Endothelial cell of hepatic sinusoid (primary cell): ENCODE measurements at regions not wholly inside any gene's neighbourhood (a gene's known extent, or its start where the extent isn't known, plus 50 kb on each side); places are given as distances from the start of the nearest gene placed in this dataset.

Source experiments
- in situ Hi-C: cut with HindIII; loops from 2 replicates; pipeline ENCODE4 v1.10.0; 2017; ENCODE audit warnings: low sequenced_read_pairs

DNA sequence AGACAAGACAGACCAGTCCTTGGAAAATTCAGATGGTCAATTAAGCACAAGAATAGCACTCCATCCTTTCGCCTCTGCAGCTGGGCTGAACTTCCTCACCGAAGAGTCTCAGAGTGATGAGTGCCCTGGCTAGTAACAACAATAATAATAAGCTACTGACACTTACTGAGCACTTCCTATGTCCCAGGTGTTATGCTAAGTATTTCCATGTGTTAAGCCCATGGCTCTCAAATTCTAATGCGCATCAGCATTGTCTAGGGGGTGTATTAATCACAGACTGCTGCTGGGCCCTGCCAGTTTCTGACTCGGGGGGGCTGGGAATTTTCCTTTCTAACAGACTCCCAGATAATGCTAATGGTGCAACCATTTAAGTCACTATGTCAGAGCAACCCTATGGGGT is 118.2 kb upstream of the LRFN2 start:
- in situ Hi-C loops = no loop called here

GRCh38 chr6:40701352-40702007 is 114.3 kb upstream of the LRFN2 start:
- in situ Hi-C loops = no loop called here

- in situ Hi-C loops = no loop called here
Measured at GRCh38 chr6:40700006-40700580, 112.9 kb upstream of the LRFN2 start.

DNA sequence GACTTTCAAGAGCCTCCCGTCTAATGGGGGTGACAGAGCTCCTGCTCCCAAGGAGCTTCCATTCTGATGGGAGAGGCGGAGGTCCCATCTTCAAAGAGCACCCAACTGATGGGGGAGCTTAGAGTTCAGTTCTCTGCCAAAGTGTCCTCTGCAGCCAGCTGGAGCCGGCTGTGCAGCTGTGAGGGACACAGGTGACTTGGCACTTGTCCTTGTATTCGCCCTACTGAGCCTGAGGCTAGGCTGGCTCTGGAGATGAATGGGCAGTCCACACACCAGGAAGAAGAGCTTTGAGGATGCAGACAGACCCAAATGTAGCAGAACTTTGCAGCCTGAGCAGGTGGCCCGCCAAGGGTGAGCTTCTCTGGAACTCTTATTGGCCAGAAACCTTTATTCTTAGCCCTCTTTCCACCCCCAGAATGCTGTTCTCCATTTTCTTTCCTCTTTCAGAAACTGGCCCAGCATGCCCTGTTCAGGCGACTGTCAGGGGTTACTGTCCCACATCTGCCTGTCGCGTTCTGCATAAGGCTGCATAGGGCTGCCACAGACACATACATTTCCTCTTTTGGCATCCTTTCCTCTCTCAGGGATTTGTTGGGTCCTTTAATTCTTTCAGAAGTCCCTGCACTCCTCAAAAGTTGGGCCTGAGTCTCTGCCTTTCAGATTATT is 108.7 kb upstream of the LRFN2 start:
- in situ Hi-C loops = no loop called here

GRCh38 chr6:40695114-40695513 is 108.0 kb upstream of the LRFN2 start:
- in situ Hi-C loops = no loop called here

- in situ Hi-C loops = loop anchor here (5.0 kb wide), 2 partner anchors 36 to 166 kb away; no protein-coding TSS in a partner anchor
Measured at GRCh38 chr6:40693768-40694167, 106.6 kb upstream of the LRFN2 start.

DNA sequence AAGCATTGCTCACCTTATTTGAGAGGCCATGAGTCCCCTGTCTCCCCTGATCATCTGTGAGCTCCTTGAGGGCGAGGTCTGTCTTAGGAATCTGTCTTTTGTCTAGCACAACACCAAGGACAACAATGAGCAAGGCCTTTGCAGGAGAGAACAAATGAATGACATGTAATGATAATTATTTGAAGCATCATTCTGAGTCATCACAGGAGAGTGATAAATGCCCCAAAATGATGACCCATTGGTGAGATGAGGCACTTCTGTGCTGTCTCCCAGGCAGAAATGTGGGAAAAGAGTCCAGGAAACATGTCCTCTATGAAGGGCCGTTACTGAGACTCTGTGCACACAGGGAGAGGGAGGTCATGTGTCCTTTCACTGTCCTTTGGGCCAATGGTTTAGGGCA is 105.2 kb upstream of the LRFN2 start:
- in situ Hi-C loops = loop anchor here (5.0 kb wide), 2 partner anchors 35 to 165 kb away; no protein-coding TSS in a partner anchor

DNA sequence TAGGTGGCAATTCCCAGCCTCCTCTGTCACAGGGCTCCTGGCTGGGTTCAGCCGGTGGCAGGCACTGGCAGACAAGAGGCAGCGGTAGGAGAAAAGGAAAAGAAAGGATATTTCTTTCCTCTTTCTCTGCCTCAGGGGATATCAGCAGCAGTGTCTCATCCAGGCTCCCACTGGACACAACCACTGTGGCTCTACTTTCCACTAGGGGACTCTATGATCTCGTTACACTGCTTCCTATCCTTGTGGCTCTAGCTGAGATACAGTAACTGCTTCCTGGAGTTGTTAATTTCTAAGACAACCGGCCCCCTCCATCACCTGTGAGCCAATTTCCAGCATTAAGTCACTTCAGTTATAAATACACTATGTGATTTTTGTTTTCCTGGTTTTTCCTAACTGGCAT is 102.0 kb upstream of the LRFN2 start:
- in situ Hi-C loops = no loop called here

- in situ Hi-C loops = no loop called here
Measured at GRCh38 chr6:40688214-40688761, 101.1 kb upstream of the LRFN2 start.

DNA sequence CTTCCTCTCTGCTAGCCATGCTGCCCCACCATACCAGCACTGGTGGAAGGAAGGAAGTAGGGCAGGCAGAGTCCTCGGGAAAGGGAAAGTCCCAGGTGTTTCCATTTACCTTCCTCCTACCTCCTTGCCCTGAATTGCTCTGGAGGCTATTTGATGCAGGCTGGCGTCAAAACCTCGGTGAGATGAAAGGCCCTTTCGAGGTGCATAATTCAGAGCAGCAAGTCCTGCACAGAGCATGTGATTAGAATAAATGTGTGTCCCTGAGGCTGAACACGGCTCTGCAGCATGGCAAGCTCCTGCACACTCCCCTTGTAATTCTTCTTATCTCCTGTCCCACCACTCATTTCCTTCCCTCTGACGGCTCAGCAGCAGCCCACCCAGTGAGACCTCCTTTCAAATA is 98.7 kb upstream of the LRFN2 start:
- in situ Hi-C loops = no loop called here

- in situ Hi-C loops = no loop called here
Measured at GRCh38 chr6:40681622-40682021, 94.5 kb upstream of the LRFN2 start.

DNA sequence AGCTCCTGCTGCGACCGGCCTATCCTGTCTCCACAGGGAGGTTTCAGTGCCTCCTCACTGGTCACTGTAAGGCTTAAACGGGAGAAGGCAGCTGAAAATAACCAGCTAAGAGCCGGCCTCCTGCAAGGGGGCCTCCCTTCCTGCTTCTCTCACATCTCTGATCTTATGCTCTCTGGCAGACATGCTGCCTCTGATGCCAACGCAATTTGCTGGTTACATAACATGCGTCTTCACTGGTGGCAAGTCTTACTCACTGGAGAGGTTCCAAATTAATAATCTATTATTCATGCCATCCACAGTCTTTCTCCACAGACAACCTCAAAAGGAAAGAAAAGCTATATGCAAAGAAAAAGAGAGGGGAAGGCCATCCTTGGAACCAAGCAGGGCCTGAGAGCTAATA is 91.8 kb upstream of the LRFN2 start:
- in situ Hi-C loops = no loop called here

GRCh38 chr6:40674170-40674569 is 87.0 kb upstream of the LRFN2 start:
- in situ Hi-C loops = no loop called here

DNA sequence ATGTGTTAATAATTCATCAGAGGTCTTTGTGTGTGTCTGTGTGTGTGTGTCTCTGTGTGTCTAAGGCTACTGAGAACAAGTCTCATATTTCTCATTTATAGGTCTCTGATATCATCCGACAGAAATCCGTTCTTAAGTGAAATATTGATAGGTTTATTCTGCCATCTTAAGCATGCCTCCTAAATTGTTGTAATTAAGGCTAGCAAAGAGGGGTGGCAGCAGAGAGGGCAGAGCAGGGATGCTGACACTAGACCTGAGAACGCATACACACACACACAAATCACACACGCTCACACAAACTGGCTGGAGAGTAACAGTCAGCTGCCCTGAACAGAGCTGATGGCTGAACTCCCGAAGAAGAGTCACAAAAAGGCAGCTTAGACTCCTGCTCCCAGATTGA is 84.9 kb upstream of the LRFN2 start:
- in situ Hi-C loops = no loop called here

DNA sequence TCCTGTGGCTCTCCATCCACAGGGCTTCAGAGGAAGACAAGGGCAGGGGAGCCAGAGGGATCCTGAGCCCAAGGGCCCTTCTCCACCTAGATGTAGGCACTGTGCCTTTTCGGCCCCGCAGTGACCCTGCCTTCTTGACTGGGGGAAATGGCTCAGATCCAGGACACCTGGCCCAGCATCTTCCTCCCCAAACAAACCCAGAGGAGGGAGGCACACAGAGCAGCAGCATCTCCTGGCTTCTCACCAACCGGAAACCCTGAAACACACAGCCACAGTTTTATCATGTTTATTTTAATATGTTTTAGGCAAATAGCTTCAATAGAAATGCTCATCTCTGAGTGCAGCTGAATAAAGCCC is 84.5 kb upstream of the LRFN2 start:
- in situ Hi-C loops = no loop called here

DNA sequence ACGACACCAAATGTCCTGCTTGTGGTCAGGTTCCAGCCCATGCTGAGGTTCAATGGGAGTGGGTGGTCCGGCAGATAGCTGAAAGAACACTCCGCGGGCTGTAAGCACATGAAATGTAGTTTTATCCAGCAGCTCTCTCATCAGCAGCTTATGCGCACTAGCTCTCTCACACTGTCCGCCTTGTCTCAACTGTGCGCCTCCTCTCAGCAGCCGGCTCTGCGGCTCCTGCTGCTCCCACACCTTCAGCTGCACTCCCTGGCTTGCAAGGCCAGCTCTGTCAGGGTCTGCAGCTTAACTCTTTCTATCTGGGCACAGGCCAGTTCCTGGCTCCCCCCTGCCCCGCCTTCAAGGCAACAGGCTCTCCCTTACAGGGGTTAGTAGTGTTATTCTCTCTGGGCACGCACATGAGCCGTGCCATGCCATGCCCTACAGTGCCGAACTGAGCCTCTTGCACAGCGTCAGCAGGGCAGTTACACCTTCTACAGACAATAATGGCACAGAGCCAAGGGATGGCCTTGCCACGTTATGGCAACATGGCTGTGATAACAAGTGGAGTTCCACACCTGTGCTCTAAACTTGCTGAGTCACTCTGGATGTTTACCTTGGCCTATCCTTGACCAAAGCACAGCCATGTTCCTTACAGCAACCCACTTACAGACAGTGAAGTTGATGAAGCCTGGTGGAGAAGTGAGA is 84.0 kb upstream of the LRFN2 start:
- in situ Hi-C loops = no loop called here

DNA sequence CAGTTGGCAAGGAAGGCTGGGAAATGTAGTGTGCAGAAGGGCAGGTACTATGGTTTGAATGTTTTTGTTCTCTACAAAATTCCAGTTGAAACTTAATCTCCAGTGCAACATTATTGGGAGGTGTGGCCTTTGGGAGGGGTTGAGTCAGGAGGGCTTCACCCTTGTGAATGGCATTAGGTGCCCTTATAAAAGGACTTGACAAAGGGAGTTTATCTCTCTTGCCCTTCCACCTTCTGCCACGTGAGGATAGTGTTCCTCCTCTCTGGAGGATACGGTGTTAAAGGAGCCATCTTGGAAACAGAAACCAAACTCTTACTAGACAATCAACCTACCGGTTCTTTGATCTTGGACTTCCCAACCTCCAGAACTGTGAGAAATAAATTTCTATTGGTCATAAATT is 82.2 kb upstream of the LRFN2 start:
- in situ Hi-C loops = no loop called here

GRCh38 chr6:40668203-40668602 is 81.0 kb upstream of the LRFN2 start:
- in situ Hi-C loops = no loop called here

DNA sequence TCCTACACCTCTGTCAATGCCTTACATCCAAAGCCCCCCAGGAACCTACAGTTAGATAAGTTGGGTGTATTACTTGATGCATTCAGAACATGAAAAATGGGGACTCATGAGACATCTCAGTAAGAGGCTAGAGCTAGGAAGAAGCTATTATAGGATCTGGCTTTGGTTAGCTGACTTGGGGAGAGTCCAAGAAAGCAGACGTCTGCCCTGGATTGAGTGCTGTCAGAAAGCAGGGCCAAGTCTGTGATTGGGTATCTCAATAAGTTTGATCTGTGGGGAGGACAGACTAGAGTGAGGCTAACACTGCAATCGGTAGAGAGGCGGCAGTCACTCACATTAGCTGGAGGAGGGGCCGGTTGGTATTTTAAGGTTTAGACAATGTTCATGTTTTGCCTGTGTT is 79.4 kb upstream of the LRFN2 start:
- in situ Hi-C loops = no loop called here

DNA sequence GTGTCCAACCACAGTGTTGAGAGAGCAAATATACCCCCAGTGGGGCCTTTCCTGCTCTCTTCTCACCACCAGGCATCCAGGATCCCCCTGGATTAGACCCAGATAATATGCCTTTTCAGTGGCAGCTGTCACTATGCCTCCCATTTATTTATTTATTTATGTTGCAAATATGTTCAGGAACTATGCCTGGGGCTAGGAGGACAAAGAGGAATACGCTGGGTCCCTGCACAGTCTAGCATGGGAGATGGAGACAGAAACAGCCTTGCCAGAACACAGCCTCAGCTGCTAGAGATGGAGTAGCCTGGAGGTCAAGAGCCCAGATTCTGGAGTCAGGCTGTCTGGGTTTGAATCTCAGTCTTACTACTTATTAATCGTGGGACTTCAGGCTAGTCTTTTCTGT is 74.6 kb upstream of the LRFN2 start:
- in situ Hi-C loops = no loop called here

DNA sequence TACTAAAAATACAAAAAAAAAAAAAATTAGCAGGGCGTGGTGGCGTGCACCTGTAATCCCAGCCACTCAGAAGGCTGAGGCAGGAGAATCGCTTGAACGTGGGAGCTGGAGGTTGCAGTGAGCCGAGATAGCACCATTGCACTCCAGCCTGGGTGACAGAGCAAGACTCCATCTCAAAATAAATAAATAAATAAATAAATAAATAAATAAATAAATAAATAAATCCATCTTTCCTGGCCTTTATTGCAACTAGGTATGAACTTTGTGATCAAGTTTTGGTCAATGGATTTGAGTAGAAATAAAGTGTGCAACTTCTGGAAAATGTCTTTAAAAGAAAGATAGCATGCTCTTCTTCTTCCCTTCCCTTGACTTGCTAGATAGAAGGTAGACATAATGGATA is 69.6 kb upstream of the LRFN2 start:
- in situ Hi-C loops = loop anchor here (5.0 kb wide), 1 partner anchor 36 kb away; no protein-coding TSS in a partner anchor
